ENCODE measurements at regions not wholly inside any gene's neighbourhood (a gene's known extent, or its start where the extent isn't known, plus 50 kb on each side); places are given as distances from the start of the nearest gene placed in this dataset.

DNA sequence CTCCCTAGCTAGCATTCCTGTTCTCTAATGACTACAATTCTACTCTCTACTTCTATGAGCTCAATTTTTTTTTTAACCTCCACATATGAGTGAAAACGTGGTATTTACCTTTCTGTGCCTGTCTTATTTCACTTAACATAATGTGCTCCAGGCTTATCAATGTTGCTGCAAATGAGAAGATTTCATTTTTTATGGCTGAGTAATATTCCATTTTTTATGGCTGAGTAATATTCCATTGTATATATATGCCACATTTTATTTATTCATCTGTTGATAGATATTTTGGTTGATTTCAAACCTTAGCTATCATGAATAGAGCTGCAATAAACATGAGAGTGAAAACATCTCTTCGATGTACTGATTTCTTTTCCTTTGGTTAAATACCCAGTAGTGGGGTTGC is 159.6 kb upstream of the TPK1 start:
- TF ChIP-seq, protein P1, sequence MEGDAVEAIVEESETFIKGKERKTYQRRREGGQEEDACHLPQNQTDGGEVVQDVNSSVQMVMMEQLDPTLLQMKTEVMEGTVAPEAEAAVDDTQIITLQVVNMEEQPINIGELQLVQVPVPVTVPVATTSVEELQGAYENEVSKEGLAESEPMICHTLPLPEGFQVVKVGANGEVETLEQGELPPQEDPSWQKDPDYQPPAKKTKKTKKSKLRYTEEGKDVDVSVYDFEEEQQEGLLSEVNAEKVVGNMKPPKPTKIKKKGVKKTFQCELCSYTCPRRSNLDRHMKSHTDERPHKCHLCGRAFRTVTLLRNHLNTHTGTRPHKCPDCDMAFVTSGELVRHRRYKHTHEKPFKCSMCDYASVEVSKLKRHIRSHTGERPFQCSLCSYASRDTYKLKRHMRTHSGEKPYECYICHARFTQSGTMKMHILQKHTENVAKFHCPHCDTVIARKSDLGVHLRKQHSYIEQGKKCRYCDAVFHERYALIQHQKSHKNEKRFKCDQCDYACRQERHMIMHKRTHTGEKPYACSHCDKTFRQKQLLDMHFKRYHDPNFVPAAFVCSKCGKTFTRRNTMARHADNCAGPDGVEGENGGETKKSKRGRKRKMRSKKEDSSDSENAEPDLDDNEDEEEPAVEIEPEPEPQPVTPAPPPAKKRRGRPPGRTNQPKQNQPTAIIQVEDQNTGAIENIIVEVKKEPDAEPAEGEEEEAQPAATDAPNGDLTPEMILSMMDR (IDR thresholded peaks at IDR 0.05), result no peak
- TF ChIP-seq POLR2AphosphoS5 (IDR thresholded peaks at IDR 0.05; ENCODE audit: insufficient read depth in 1 of 2, low read depth in 1 of 2) (no peak), POLR2A (IDR thresholded peaks at IDR 0.05) (no peak)
